ENCODE measurements at regions not wholly inside any gene's neighbourhood (a gene's known extent, or its start where the extent isn't known, plus 50 kb on each side); places are given as distances from the start of the nearest gene placed in this dataset.

DNA sequence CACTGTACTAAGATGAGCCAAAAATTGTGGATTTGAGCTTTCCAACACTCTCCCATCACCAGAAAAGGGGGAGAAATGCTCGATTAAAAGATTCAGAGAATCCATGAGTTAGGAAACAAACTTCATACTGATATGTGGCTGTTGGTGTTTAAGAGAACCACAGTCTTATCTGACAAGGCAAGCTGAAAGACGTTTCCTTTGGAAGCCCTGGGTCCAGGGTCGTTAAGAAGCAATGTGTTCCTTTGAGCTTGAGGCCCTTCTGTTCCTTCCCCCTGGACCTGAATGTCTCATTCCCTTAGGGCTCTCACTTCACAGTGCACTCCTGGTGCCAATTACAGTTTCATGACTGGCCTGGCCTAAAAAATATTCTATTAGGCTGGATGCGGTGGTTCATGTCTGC, 524.8 kb upstream of the PPP2R3A start:
- DNase-seq, result no peak
- H3K4me1 ChIP-seq (ENCODE audit: control insufficient read depth, insufficient read depth, low read length), result no peaks in the 10 kb centered on the region
- H3K36me3 ChIP-seq (ENCODE audit: control insufficient read depth, insufficient read depth, low read length), result no peaks in the 10 kb centered on the region
- WGBS (ENCODE audit: insufficient coverage), result 40% methylated on average over 3 of the region's 4 CpGs
- no peaks in the 10 kb centered on the region for H3K27me3 ChIP-seq (ENCODE audit: control insufficient read depth, insufficient read depth, low read length)
- H3K9me3 ChIP-seq (replicated peaks; ENCODE audit: control insufficient read depth, low read depth, low read length), result no peaks in the 10 kb centered on the region
- H3K27ac ChIP-seq (ENCODE audit: low read length), result no peak overlapping the region
- no peak overlapping the region for H3K4me3 ChIP-seq (ENCODE audit: low read length)

DNA sequence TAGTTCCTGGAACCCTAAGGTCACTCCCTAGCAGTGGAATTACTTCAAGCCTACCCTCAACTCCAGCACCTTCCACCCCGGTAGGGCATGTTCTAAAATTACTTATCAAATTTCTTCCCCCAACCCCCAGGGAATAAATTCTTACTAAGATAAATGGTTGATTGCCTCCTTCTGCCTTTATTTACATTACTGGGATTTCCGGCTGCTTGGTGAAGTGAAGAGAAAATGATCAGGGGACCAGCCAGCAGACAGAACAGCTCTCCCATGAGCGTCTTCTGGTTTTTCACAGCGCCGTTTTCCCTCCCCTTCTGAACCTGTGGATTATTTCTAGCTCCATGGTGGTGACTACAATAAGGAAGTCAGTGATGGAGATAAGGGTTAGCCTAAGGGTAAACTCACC, 521.5 kb upstream of the PPP2R3A start:
- no peaks in the 10 kb centered on the region for H3K4me1 ChIP-seq (ENCODE audit: control insufficient read depth, insufficient read depth, low read length)
- H3K9me3 ChIP-seq (replicated peaks; ENCODE audit: control insufficient read depth, low read depth, low read length), result no peaks in the 10 kb centered on the region
- no peak overlapping the region for H3K27ac ChIP-seq (ENCODE audit: low read length)
- H3K36me3 ChIP-seq (ENCODE audit: control insufficient read depth, insufficient read depth, low read length), result no peaks in the 10 kb centered on the region
- no CpG with 5 or more reads among the region's 5 CpGs for WGBS (ENCODE audit: insufficient coverage)
- no peaks in the 10 kb centered on the region for H3K27me3 ChIP-seq (ENCODE audit: control insufficient read depth, insufficient read depth, low read length)
- DNase-seq, result no peak
- H3K4me3 ChIP-seq (ENCODE audit: low read length), result no peak overlapping the region

DNA sequence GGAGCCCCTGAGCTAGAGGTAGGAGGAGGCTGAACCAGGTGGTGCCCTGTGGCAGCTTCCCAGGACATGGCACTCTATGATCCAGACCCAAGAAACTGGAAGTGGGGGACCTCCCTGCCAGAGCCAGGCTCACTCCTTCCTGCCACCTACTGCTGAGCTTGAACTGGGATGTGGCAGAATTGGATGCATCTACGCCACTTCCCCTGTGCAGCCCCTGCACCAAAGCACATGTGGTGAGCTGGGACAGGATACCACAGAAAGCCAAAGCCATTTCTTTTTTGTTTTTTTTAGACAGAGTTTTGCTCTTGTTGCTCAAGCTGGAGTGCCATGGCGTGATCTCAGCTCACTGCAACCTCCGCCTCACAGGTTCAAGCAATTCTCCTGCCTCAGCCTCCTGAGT, 518.0 kb upstream of the PPP2R3A start:
- DNase-seq, result no peak
- WGBS (ENCODE audit: insufficient coverage), result 100% methylated on average over 2 of the region's 3 CpGs
- Histone ChIP-seq H3K4me3 (ENCODE audit: low read length) (no peak overlapping the region), H3K4me1 (ENCODE audit: control insufficient read depth, insufficient read depth, low read length) (no peaks in the 10 kb centered on the region), H3K9me3 (replicated peaks; ENCODE audit: control insufficient read depth, low read depth, low read length) (no peaks in the 10 kb centered on the region), H3K36me3 (ENCODE audit: control insufficient read depth, insufficient read depth, low read length) (no peaks in the 10 kb centered on the region), H3K27ac (ENCODE audit: low read length) (no peak overlapping the region), H3K27me3 (ENCODE audit: control insufficient read depth, insufficient read depth, low read length) (no peaks in the 10 kb centered on the region)

DNA sequence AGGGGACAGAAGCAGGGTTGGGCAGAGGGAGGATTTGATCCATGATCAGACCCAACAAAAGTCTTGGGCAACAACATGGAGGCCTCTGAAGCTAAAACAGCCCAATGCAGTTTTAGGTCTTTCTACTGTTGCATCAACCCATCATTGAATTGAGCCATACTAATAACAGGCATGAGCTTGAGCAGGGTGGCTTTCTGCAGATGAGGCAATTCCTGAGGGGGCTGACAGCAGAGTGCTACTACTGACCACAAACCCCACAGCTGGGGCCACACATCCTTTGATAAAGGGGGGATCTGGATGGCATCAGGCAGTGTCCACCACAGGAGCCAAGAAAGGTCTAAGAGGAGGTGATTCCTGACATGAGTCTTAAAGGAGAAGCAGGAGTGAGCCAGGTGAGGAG, 517.0 kb upstream of the PPP2R3A start:
- H3K27ac ChIP-seq (ENCODE audit: low read length), result no peak overlapping the region
- no peaks in the 10 kb centered on the region for H3K4me1 ChIP-seq (ENCODE audit: control insufficient read depth, insufficient read depth, low read length)
- H3K27me3 ChIP-seq (ENCODE audit: control insufficient read depth, insufficient read depth, low read length), result no peaks in the 10 kb centered on the region
- no peaks in the 10 kb centered on the region for H3K36me3 ChIP-seq (ENCODE audit: control insufficient read depth, insufficient read depth, low read length)
- no peaks in the 10 kb centered on the region for H3K9me3 ChIP-seq (replicated peaks; ENCODE audit: control insufficient read depth, low read depth, low read length)
- DNase-seq, result no peak
- H3K4me3 ChIP-seq (ENCODE audit: low read length), result no peak overlapping the region

DNA sequence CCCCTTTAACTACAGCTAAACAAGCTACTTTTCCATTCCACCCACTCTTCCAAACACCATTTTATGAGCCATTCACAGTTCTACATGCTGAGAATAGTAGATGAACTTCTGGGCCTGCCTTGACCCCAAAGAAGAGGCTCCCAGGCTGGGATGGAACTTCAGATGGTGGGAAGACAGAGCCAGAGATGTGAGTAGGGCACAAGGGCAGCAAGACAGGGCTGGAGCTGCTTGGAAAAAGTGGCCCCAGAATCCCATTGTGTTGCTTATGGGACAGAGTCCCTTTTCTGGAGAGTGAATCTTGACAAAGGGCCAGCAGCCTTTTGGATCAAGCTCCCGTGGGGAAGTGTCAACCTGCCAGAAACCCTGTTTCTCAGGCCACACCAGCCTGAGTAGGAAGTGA, 516.5 kb upstream of the PPP2R3A start:
- no peak overlapping the region for H3K27ac ChIP-seq (ENCODE audit: low read length)
- no peak overlapping the region for H3K4me3 ChIP-seq (ENCODE audit: low read length)
- H3K4me1 ChIP-seq (ENCODE audit: control insufficient read depth, insufficient read depth, low read length), result no peaks in the 10 kb centered on the region
- no peaks in the 10 kb centered on the region for H3K9me3 ChIP-seq (replicated peaks; ENCODE audit: control insufficient read depth, low read depth, low read length)
- no peaks in the 10 kb centered on the region for H3K36me3 ChIP-seq (ENCODE audit: control insufficient read depth, insufficient read depth, low read length)
- no peak for DNase-seq
- WGBS (ENCODE audit: insufficient coverage), result 33% methylated on average over 1 of the region's 1 CpG
- no peaks in the 10 kb centered on the region for H3K27me3 ChIP-seq (ENCODE audit: control insufficient read depth, insufficient read depth, low read length)

DNA sequence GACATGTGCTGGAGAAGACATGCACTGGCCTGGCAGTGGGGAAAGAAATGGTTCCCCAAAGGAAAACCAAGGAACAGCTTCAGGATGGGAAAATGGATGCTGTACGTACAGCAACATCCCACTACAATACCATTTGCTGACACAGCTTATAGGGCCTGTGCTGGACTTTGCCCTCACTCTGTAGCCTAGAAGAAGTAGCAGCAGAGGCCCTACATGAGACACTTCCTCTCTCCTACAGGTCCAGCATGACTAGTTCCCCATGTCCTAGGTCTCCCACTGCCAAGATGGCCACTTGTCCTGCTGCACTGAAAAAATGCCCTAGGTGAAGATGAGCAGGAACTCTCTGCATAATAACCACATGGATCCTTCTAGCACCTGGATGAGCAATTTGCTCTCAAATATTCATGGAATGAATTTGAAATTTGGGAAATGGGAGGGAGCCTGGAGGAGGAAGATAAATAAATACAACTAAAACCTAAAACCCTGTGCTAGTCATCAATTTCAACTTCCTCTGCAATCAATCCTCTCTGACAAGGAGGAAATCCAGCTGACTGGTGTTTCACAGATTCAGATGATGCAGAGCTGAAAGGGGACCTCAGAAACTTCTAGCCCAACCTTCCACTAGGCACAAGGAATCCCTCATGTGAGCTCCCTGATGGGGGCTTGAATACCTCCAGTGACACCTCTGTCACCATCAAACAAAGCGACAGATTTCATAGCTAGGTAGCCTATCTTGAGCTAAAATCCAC, 514.3 kb upstream of the PPP2R3A start:
- Histone ChIP-seq H3K27me3 (ENCODE audit: control insufficient read depth, insufficient read depth, low read length) (no peaks in the 10 kb centered on the region), H3K27ac (ENCODE audit: low read length) (no peak overlapping the region), H3K36me3 (ENCODE audit: control insufficient read depth, insufficient read depth, low read length) (no peaks in the 10 kb centered on the region), H3K4me3 (ENCODE audit: low read length) (no peak overlapping the region), H3K4me1 (ENCODE audit: control insufficient read depth, insufficient read depth, low read length) (no peaks in the 10 kb centered on the region), H3K9me3 (replicated peaks; ENCODE audit: control insufficient read depth, low read depth, low read length) (no peaks in the 10 kb centered on the region)
- WGBS (ENCODE audit: insufficient coverage), result 88% methylated on average over 1 of the region's 2 CpGs
- DNase-seq, result no peak

DNA sequence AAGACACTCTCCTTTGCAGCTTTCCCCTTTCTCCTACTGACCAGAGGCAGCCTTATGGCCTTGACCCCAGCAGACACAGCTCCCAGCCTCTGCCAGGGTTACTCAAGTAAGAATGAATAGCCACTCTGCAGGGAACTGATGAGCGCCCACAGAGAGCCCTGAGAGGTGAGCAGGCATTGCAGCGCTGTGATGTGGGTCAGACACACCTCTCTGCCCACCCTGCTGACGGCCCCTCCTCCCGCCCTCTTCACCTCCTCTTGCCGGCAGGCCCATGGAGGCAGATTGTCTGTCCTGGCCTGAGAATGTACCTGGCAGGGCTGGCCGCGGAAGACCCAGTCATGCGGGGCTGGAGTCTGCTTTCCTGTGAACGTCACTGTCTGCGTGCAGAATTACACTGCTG, 512.6 kb upstream of the PPP2R3A start:
- DNase-seq, result no peak
- 43% methylated on average over 7 of the region's 10 CpGs for WGBS (ENCODE audit: insufficient coverage)
- no peak overlapping the region for H3K4me3 ChIP-seq (ENCODE audit: low read length)
- H3K9me3 ChIP-seq (replicated peaks; ENCODE audit: control insufficient read depth, low read depth, low read length), result no peaks in the 10 kb centered on the region
- H3K27me3 ChIP-seq (ENCODE audit: control insufficient read depth, insufficient read depth, low read length), result peaks cover 3% of the 10 kb centered on the region
- no peaks in the 10 kb centered on the region for H3K36me3 ChIP-seq (ENCODE audit: control insufficient read depth, insufficient read depth, low read length)
- no peak overlapping the region for H3K27ac ChIP-seq (ENCODE audit: low read length)
- no peaks in the 10 kb centered on the region for H3K4me1 ChIP-seq (ENCODE audit: control insufficient read depth, insufficient read depth, low read length)

DNA sequence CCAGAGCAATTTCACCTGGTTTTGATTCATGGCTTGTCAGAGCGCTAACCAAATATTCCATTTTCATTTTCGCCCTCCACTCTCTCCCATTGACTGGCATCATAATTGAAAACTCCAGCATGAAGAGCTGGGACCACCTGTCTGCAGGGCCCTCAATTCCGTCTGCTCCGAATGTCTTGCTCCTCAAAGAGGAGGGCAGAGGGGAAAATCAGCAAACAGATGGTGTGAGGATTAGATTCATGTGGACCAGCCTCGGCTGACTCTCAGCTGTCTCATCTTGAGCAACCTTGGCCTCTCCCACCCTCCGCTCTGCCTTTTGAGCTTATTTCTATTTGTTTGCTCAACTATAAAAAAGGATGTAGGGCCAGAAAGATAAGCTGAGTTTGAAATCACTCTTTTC, 512.2 kb upstream of the PPP2R3A start:
- Histone ChIP-seq H3K9me3 (replicated peaks; ENCODE audit: control insufficient read depth, low read depth, low read length) (no peaks in the 10 kb centered on the region), H3K4me1 (ENCODE audit: control insufficient read depth, insufficient read depth, low read length) (no peaks in the 10 kb centered on the region), H3K4me3 (ENCODE audit: low read length) (no peak overlapping the region), H3K36me3 (ENCODE audit: control insufficient read depth, insufficient read depth, low read length) (no peaks in the 10 kb centered on the region), H3K27ac (ENCODE audit: low read length) (no peak overlapping the region), H3K27me3 (ENCODE audit: control insufficient read depth, insufficient read depth, low read length) (peaks cover 3% of the 10 kb centered on the region)
- WGBS (ENCODE audit: insufficient coverage), result no CpG with 5 or more reads among the region's 6 CpGs
- DNase-seq, result no peak

DNA sequence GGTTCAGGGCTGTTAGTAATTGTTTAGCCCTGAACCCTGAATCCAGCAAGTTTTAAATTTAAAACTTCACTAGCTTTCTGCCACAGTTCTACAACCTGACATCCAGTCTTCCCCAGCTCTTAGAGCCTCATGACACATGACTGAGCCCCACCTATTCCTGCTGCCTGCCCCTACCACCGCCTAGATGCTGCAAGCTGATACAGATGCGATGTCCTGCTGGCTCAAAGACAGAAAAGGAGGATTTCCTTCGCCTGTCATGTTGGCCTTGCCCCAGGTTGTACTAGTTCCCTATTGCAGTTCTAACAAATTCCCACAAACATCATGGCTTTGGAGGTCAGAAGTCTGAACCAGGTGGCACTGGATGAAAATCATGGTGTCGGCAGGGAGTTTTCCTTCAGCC, 510.6 kb upstream of the PPP2R3A start:
- H3K9me3 ChIP-seq (replicated peaks; ENCODE audit: control insufficient read depth, low read depth, low read length), result no peaks in the 10 kb centered on the region
- no peak overlapping the region for H3K4me3 ChIP-seq (ENCODE audit: low read length)
- H3K36me3 ChIP-seq (ENCODE audit: control insufficient read depth, insufficient read depth, low read length), result no peaks in the 10 kb centered on the region
- no peak overlapping the region for H3K27ac ChIP-seq (ENCODE audit: low read length)
- DNase-seq, result no peak
- peaks cover 3% of the 10 kb centered on the region for H3K27me3 ChIP-seq (ENCODE audit: control insufficient read depth, insufficient read depth, low read length)
- H3K4me1 ChIP-seq (ENCODE audit: control insufficient read depth, insufficient read depth, low read length), result no peaks in the 10 kb centered on the region
- WGBS (ENCODE audit: insufficient coverage), result 87% methylated on average over 2 of the region's 4 CpGs

DNA sequence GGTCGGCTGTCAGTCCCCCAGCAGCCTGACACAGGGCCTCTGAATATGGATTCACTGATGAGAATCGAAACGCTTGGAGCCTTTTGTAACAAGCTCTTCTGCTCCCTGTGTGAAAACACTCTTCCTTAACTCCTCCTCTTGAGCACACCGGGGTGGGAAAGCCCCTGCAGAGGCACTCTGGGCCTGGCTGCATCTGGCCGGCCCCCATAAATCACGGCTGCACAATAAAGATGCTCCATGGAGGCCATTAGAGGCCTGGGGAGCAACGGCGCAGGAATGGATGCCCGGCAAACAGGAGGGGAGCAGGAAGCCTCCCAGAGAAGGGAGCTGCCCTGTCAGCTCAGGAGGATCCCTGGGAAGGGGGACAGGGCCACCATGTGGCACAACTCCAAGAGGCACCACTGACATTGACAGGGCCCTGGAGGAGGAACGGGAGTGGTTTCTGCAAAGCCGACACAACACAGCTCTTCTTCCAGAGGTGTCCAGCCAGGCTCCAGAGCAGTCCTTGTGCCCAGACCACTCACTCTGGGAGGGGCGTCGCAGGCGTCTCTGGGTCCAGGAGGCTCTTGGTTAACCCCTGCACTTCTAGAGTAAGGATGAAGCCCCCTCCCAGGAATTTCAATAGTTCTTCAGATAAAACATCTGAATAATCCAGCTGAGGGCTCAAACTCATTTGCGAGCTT, 509.3 kb upstream of the PPP2R3A start:
- peaks cover 3% of the 10 kb centered on the region for H3K27me3 ChIP-seq (ENCODE audit: control insufficient read depth, insufficient read depth, low read length)
- H3K4me1 ChIP-seq (ENCODE audit: control insufficient read depth, insufficient read depth, low read length), result no peaks in the 10 kb centered on the region
- DNase-seq, result peak; percentile 5
- H3K4me3 ChIP-seq (ENCODE audit: low read length), result no peak overlapping the region
- no peaks in the 10 kb centered on the region for H3K36me3 ChIP-seq (ENCODE audit: control insufficient read depth, insufficient read depth, low read length)
- no peak overlapping the region for H3K27ac ChIP-seq (ENCODE audit: low read length)
- no peaks in the 10 kb centered on the region for H3K9me3 ChIP-seq (replicated peaks; ENCODE audit: control insufficient read depth, low read depth, low read length)
- 12% methylated on average over 11 of the region's 15 CpGs for WGBS (ENCODE audit: insufficient coverage)

All from muscle of leg (tissue), 3 donors.